H9 (cell line): ENCODE measurements at regions not wholly inside any gene's neighbourhood (a gene's known extent, or its start where the extent isn't known, plus 50 kb on each side); places are given as distances from the start of the nearest gene placed in this dataset.

Source experiments
- DNase-seq: peaks from one replicate; pipeline ENCODE4 v3.0.0-alpha.2; 2017
- H2AFZ ChIP-seq: one replicate; pipeline ENCODE4 v1.6.1; 2013; ENCODE audit warnings: mild to moderate bottlenecking, low read length, control low read depth, moderate library complexity
- H2AK5ac ChIP-seq: 2 replicates; pipeline ENCODE4 v1.6.1; 2013; ENCODE audit warnings: low read length, control low read depth, mixed read lengths; ENCODE audit not compliant: insufficient read length
- H2BK120ac ChIP-seq: one replicate; pipeline ENCODE4 v1.6.1; 2013; ENCODE audit warnings: low read depth, mild to moderate bottlenecking, low read length, control low read depth, inconsistent platforms; ENCODE audit not compliant: poor library complexity, severe bottlenecking
- H2BK12ac ChIP-seq: 2 replicates; pipeline ENCODE4 v1.6.1; 2013; ENCODE audit warnings: low read length, control low read depth, mixed read lengths, low read depth; ENCODE audit not compliant: insufficient read length
- H2BK15ac ChIP-seq: 2 replicates; pipeline ENCODE4 v1.6.1; 2013; ENCODE audit warnings: low read depth, low read length, control low read depth
- H2BK20ac ChIP-seq: one replicate; pipeline ENCODE4 v1.6.1; 2013; ENCODE audit warnings: low read depth, mild to moderate bottlenecking, low read length, control low read depth, inconsistent platforms; ENCODE audit not compliant: poor library complexity, severe bottlenecking
- H2BK5ac ChIP-seq: 2 replicates; pipeline ENCODE4 v1.6.1; 2013; ENCODE audit warnings: low read length, control low read depth, mixed read lengths; ENCODE audit not compliant: insufficient read length
- H3K14ac ChIP-seq: 2 replicates; pipeline ENCODE4 v1.6.1; 2013; ENCODE audit warnings: low read length, control low read depth; ENCODE audit not compliant: insufficient read depth
- H3K18ac ChIP-seq: 2 replicates; pipeline ENCODE4 v1.6.1; 2013; ENCODE audit warnings: low read depth, mild to moderate bottlenecking, mixed read lengths, low read length, control low read depth; ENCODE audit not compliant: insufficient read length
- H3K23ac ChIP-seq: 2 replicates; pipeline ENCODE4 v1.6.1; 2013; ENCODE audit warnings: low read length, control low read depth, mixed read lengths, low read depth; ENCODE audit not compliant: insufficient read length
- H3K23me2 ChIP-seq: 2 replicates; pipeline ENCODE4 v1.6.1; 2013; ENCODE audit warnings: low read depth, mild to moderate bottlenecking, mixed read lengths, low read length, control low read depth; ENCODE audit not compliant: insufficient read length, poor library complexity, severe bottlenecking
- H3K27ac ChIP-seq: 2 replicates; pipeline ENCODE4 v1.5.1; 2013; ENCODE audit warnings: low read length, control low read depth, mixed read lengths, low read depth; ENCODE audit not compliant: insufficient read length
- H3K27me3 ChIP-seq: 2 replicates; pipeline ENCODE4 v1.6.1; 2013; ENCODE audit warnings: low read length, control low read depth, inconsistent platforms; ENCODE audit not compliant: insufficient read depth
- H3K4ac ChIP-seq: 2 replicates; pipeline ENCODE4 v1.6.1; 2013; ENCODE audit warnings: low read depth, mild to moderate bottlenecking, control low read depth, inconsistent platforms, low read length, moderate library complexity
- H3K4me1 ChIP-seq: 2 replicates; pipeline ENCODE4 v1.6.1; 2013; ENCODE audit warnings: low read length, control low read depth, inconsistent platforms; ENCODE audit not compliant: insufficient read depth
- H3K4me2 ChIP-seq: 2 replicates; pipeline ENCODE4 v1.6.1; 2013; ENCODE audit warnings: low read length, control low read depth, mixed read lengths; ENCODE audit not compliant: insufficient read length, insufficient read depth
- H3K56ac ChIP-seq: 2 replicates; pipeline ENCODE4 v1.6.1; 2013; ENCODE audit warnings: low read depth, mild to moderate bottlenecking, mixed read lengths, low read length, control low read depth; ENCODE audit not compliant: insufficient read length
- H3K79me1 ChIP-seq: 2 replicates; pipeline ENCODE4 v1.6.1; 2013; ENCODE audit warnings: low read depth, mild to moderate bottlenecking, moderate library complexity, low read length, control low read depth, inconsistent platforms; ENCODE audit not compliant: insufficient read depth, poor library complexity, severe bottlenecking
- H3K79me2 ChIP-seq: 2 replicates; pipeline ENCODE4 v1.6.1; 2013; ENCODE audit warnings: low read length, control low read depth, inconsistent platforms; ENCODE audit not compliant: insufficient read depth
- H3K9ac ChIP-seq: 2 replicates; pipeline ENCODE4 v1.6.1; 2013; ENCODE audit warnings: low read length, control low read depth, mixed read lengths; ENCODE audit not compliant: insufficient read length; ENCODE audit errors: extremely low read depth
- H3K9me3 ChIP-seq: one replicate; pipeline ENCODE4 v1.6.1; 2013; ENCODE audit warnings: low read depth, low read length, inconsistent platforms; ENCODE audit not compliant: control insufficient read depth
- H3T11ph ChIP-seq: one replicate; pipeline ENCODE4 v1.6.1; 2013; ENCODE audit warnings: mild to moderate bottlenecking, low read length, control low read depth, inconsistent platforms
- H4K20me1 ChIP-seq: one replicate; pipeline ENCODE4 v1.6.1; 2013; ENCODE audit not compliant: control insufficient read depth, insufficient read length, insufficient read depth
- H4K5ac ChIP-seq: 2 replicates; pipeline ENCODE4 v1.6.1; 2013; ENCODE audit warnings: low read depth, mild to moderate bottlenecking, mixed read lengths, low read length, control low read depth; ENCODE audit not compliant: insufficient read length
- H4K8ac ChIP-seq: replicated peaks from 2 replicates; pipeline ENCODE4 v1.6.1; 2013; ENCODE audit warnings: low read length, control low read depth, mixed read lengths, low read depth; ENCODE audit not compliant: insufficient read length
- H4K91ac ChIP-seq: 2 replicates; pipeline ENCODE4 v1.6.1; 2013; ENCODE audit warnings: low read depth, mild to moderate bottlenecking, moderate library complexity, mixed read lengths, low read length, control low read depth; ENCODE audit not compliant: insufficient read length
- H3K27ac Mint-ChIP-seq, 3 experiments: 2 replicates in 2 of 3; 3 replicates in 1 of 3; pipeline ENCODE4 v1.8.0; 2020 to 2021; ENCODE audit warnings: mixed read lengths in 3 of 3, mild to moderate bottlenecking in 1 of 3, moderate library complexity in 1 of 3
- H3K27me3 Mint-ChIP-seq: 2 replicates; pipeline ENCODE4 v1.8.0; 2021; ENCODE audit warnings: low read depth, mild to moderate bottlenecking, moderate library complexity, mixed read lengths
- H3K36me3 Mint-ChIP-seq, 3 experiments: 2 replicates in 2 of 3; 3 replicates in 1 of 3; pipeline ENCODE4 v1.8.0; 2020 to 2021; ENCODE audit warnings: low read depth in 3 of 3, mixed read lengths in 3 of 3; ENCODE audit not compliant: insufficient read depth in 1 of 3
- H3K4me1 Mint-ChIP-seq, 2 experiments: 2 replicates each; pipeline ENCODE4 v1.8.0; 2020; ENCODE audit warnings: mixed read lengths in 2 of 2
- H3K4me3 Mint-ChIP-seq, 2 experiments: 2 replicates in 1 of 2; 3 replicates in 1 of 2; pipeline ENCODE4 v1.8.0; 2020 to 2021; ENCODE audit warnings: mild to moderate bottlenecking in 2 of 2, mixed read lengths in 2 of 2, moderate library complexity in 1 of 2
- H3K9me3 Mint-ChIP-seq, 2 experiments: 2 replicates in 1 of 2; 3 replicates in 1 of 2; pipeline ENCODE4 v1.8.0; 2020; ENCODE audit warnings: mild to moderate bottlenecking in 2 of 2, mixed read lengths in 2 of 2, moderate library complexity in 1 of 2
- WGBS: extraction: QIAGEN DNeasy Blood & Tissue Kit; methylation state at CpG from one replicate; pipeline ENCODE4 v1.1.7; 2013; ENCODE audit warnings: missing lambda C conversion rate, low lambda C conversion rate, mixed read lengths; ENCODE audit not compliant: insufficient read length; ENCODE audit errors: extremely low coverage; 5-methylcytosine and 5-hydroxymethylcytosine counted together
- TF ChIP-seq, protein P1 (sequence below): fragments of 200-600 bp; sonication (generic); conservative IDR thresholded peaks from 3 replicates; pipeline ENCODE4 v1.8.0; 2021; ENCODE audit warnings: antibody characterized with exemption, mild to moderate bottlenecking

DNA sequence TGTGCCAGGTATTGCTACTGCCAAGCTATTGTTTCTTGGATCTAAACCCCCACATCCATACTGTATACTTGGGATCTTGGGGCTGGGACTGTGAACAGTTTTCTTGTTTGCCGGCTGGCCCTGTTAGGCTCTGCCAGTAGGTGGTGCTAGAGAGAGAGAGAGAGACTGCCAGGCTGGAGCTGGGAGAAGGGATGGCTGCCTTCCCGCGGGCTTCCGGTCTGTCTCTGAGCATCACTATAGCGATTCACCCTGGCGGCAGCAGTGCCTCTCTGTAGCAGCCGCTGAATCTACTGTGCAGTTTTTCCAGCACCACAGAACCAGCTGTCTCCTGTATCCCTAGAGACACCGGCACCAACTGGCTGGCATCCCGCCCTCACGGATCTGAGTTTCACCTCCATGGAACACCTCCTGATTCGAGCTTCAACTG lies 201.2 kb downstream of the UTP18 start:
- Histone ChIP-seq H2BK120ac (no peak overlapping the region), H4K5ac (no peak overlapping the region), H3K4me2 (no peak overlapping the region), H3K27ac (no peak overlapping the region), H3K56ac (no peak overlapping the region), H4K8ac (no peak overlapping the region), H2BK20ac (no peak overlapping the region), H3T11ph (no peak overlapping the region), H4K91ac (no peak overlapping the region), H4K20me1 (no peaks in the 10 kb centered on the region), H3K4me1 (no peaks in the 10 kb centered on the region), H3K18ac (no peak overlapping the region), H3K9me3 (no peaks in the 10 kb centered on the region), H2BK15ac (no peak overlapping the region), H2AK5ac (no peak overlapping the region), H3K14ac (no peak overlapping the region), H3K23me2 (no peaks in the 10 kb centered on the region), H3K4ac (no peak overlapping the region), H2BK12ac (no peak overlapping the region), H2AFZ (no peak overlapping the region), H3K79me2 (no peaks in the 10 kb centered on the region), H2BK5ac (no peak overlapping the region), H3K9ac (no peak overlapping the region), H3K27me3 (no peaks in the 10 kb centered on the region), H3K23ac (no peak overlapping the region), H3K79me1 (no peaks in the 10 kb centered on the region)
- peaks cover 9% of the 10 kb centered on the region for H3K27me3 Mint-ChIP-seq
- peaks cover 0 to 3% (median 0%) of the 10 kb centered on the region in 3 experiments; a peak in 2 of 7 replicates for H3K36me3 Mint-ChIP-seq
- peaks cover 0 to 4% of the 10 kb centered on the region in 2 experiments; a peak in 2 of 5 replicates for H3K9me3 Mint-ChIP-seq
- peaks cover 3 to 5% of the 10 kb centered on the region in 2 experiments for H3K4me1 Mint-ChIP-seq
- TF ChIP-seq, protein P1, sequence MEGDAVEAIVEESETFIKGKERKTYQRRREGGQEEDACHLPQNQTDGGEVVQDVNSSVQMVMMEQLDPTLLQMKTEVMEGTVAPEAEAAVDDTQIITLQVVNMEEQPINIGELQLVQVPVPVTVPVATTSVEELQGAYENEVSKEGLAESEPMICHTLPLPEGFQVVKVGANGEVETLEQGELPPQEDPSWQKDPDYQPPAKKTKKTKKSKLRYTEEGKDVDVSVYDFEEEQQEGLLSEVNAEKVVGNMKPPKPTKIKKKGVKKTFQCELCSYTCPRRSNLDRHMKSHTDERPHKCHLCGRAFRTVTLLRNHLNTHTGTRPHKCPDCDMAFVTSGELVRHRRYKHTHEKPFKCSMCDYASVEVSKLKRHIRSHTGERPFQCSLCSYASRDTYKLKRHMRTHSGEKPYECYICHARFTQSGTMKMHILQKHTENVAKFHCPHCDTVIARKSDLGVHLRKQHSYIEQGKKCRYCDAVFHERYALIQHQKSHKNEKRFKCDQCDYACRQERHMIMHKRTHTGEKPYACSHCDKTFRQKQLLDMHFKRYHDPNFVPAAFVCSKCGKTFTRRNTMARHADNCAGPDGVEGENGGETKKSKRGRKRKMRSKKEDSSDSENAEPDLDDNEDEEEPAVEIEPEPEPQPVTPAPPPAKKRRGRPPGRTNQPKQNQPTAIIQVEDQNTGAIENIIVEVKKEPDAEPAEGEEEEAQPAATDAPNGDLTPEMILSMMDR = peak; percentile 90
- H3K4me3 Mint-ChIP-seq = no peak overlapping the region
- H3K27ac Mint-ChIP-seq = no peak overlapping the region
- DNase-seq = peak; percentile 92
- no CpG with 5 or more reads among the region's 11 CpGs for WGBS
